Activated CD4-positive, alpha-beta T cell treated with anti-CD3 and anti-CD28 coated beads, Interleukin-2, amount 50 U/mL, for 48 hours (primary cell): ENCODE measurements at regions not wholly inside any gene's neighbourhood (a gene's known extent, or its start where the extent isn't known, plus 50 kb on each side); places are given as distances from the start of the nearest gene placed in this dataset.

Source experiments
- DNase-seq, 2 experiments: peaks; one replicate each; pipeline ENCODE4 v3.0.0-alpha.2; 2020

- no peak for DNase-seq
These were observed 338.7 kb downstream of the SLC16A7 start for GRCh38 chr12:59934486-59934885.

DNA sequence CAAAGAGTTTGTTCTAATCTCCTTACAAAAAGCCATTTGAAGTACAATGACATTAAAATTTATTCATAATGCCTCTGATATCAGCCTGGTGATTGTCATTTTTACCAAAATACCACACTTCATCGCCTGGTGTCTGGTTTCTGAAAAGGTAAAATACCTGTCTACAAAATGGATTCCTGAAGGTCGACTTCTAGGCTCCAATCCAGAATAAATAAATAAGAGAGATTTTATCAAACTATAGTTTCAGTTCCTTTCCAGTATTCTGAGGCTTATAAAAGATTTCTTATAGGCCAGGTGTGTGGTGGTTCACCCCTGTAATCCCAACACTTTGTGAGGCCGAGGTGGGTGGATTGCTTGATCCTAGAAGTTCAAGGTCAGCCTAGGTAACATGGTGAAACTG is 340.7 kb downstream of the SLC16A7 start:
- no peak for DNase-seq

DNA sequence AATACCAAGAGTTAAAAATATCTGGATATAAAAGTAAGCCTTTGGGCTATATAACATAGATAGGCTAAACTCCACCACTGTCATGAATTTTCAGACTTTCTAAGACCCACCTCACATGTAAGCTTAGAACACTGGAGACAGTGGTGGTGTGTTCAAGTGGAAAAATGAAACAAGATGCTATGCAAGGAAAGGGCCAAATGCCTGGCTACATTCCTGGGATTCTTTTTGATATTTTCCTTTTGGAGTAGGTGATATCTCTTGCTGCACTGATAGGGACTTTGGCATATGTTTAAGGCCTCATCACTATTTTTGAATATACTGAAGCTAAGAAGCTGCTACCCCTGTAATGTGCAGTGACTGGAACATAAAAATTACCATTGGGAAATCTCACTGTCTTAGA is 341.3 kb downstream of the SLC16A7 start:
- DNase-seq = no peak

DNA sequence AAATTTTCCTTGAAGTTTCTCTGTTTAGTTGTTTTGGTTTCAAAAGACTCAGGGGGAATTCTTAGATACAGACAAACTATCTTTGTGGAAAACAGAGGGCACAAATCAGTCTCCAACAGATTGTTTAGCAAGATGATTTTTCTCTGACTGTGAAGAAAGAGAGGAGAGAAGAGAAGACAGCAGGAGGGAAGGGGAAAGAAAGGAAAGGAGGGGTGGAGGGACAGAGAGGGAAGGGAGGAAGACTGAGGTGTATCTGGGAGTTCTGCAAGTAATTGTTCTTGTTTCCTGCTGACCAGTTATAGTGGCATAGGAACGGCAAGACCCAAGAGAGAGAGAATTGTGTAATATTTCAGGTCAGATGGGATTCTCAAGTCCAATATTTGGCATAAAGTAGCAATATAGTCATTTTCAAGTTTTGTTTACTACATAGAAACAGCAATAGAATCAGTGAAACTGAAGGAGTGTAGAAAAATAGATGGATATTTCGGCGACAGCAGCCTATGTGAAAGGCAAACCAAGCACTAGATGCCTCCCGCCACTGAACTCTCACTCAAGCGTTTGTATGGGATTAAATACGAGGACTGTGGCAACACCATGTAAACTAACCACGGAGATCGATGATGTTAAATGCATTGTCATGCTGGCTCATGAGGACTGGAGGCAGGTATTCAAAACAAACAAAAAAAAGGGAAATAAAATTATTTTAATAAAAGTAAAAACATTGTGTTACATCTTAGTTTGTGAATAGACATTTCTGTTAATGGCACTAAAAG is 342.5 kb downstream of the SLC16A7 start:
- no peak for DNase-seq

GRCh38 chr12:59940631-59941342 is 345.0 kb downstream of the SLC16A7 start:
- DNase-seq = no peak

GRCh38 chr12:59941461-59941860 is 345.6 kb downstream of the SLC16A7 start:
- no peak for DNase-seq

- no peak for DNase-seq
These were observed 348.3 kb downstream of the SLC16A7 start for GRCh38 chr12:59944177-59944576.

DNA sequence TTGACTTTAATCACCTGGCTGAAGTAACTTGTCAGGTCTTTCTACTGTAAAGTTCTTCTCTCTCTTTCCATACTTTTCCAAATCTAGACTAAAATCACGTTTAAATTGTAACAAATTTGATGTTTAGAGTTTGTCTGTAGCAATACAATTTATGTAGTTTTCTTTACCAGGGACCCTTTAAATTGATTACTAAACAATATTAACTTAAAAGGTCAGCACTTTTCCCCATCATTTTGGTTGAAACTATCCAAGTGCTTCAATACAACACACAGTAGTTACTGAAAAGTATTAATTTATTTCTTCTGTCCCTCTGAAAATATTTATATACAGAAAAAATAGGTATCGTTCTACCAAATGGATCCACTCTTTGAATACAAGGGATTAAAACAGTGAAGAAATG is 350.8 kb downstream of the SLC16A7 start:
- no peak for DNase-seq

DNA sequence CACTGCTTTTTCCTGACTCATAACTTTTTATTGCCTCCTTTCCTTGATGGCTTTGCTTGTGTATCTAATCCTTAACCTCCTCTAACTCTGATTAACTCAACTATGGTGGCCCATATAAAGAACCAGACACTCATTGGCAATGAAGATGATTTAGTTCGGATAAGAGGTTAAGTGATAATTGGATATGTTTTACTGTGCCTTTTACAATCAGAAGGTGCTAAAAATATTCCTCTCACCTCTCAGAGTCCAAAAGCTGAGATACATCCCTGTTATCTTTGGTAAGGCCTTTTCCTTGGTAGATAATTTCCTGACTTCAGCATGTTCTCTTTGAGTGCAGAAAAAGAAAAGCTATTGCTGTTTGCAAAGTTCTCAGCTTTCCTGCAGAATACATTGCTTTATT is 367.7 kb downstream of the SLC16A7 start:
- DNase-seq = no peak

GRCh38 chr12:59972905-59973304 is 377.1 kb downstream of the SLC16A7 start:
- DNase-seq = no peak

DNA sequence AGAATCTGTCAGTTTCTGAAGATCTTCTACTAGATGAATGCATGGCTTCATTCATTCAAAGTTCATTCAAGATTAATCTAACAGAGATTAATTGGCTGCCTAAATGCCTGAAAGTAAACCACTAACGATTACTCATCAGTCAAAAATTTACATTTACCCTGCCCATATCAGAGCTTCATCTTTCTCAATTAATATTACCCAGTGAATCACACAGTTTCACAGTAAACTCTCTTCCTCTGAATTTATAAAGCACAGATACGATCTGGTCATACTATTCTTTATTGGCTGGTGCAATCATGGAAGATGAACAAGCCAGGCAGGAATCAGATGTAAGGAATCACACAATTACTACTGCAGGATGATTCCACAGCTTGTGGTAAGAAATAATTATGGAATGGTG is 377.7 kb downstream of the SLC16A7 start:
- DNase-seq = no peak

GRCh38 chr12:59977779-59978178 is 381.9 kb downstream of the SLC16A7 start:
- DNase-seq = no peak

GRCh38 chr12:59980476-59980875 is 384.6 kb downstream of the SLC16A7 start:
- DNase-seq = no peak

DNA sequence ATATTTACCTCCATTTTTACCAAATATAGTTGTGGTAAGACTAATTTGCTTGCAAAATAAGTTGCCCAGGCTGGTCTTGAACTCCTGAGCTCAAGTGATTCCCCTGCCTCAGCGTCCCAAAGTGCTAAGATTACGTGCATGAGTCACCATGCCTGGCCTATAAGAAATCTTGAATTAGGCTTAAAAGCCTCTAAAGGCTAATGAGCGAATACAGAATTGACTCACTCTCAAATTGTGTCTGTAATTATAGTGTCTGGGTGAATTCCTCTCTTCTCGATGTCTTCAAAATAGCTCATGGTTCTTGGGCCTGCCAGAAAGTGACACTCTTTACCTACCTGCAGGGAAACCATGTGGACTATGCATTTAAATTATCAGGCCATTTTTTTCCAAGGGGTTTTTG is 403.5 kb downstream of the SLC16A7 start:
- DNase-seq = no peak

DNA sequence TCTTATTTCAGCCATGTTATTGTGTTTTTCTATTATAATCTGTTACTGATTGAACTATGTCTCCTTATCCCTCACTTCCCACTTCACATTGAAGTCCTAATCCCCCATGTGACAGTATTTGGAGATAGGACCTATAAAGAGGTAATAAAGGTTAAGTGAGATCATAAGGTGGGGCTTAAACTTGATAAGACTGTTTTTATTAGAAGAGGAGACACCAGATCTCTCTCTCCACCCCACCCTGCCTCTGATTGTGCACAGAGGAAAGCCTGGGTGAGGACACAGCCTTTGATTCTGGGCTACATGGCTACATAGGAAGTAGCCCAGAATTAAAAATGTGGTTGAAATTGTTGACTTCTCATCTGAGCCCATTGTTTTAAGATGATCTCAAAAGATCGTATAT is 414.7 kb downstream of the SLC16A7 start:
- DNase-seq = no peak

DNA sequence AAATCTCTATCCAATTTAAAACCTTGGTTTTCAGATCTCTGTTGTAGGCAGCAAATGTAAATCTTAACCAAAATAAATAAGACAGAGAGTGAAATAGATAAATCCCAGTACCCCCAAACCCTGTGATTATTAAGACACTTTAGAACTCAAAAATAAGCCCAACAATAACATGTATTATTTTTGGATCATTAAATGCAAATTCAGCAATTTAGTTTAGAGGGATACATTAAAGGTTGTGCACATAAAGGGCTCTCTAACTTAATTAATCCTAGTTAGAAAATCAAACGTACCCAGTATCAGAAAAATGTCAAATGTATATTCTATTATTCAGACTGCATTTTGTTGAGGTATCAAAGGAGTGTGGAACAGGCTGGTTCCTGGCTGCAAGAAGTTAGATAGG is 416.8 kb downstream of the SLC16A7 start:
- DNase-seq = no peak

GRCh38 chr12:60014436-60014835 is 418.6 kb downstream of the SLC16A7 start:
- no peak for DNase-seq

GRCh38 chr12:60020068-60020467 is 424.2 kb downstream of the SLC16A7 start:
- DNase-seq = no peak

- no peak for DNase-seq
These were observed 425.4 kb downstream of the SLC16A7 start for GRCh38 chr12:60021235-60021634.

- no peak for DNase-seq
These were observed 431.4 kb downstream of the SLC16A7 start for GRCh38 chr12:60027266-60027665.

DNA sequence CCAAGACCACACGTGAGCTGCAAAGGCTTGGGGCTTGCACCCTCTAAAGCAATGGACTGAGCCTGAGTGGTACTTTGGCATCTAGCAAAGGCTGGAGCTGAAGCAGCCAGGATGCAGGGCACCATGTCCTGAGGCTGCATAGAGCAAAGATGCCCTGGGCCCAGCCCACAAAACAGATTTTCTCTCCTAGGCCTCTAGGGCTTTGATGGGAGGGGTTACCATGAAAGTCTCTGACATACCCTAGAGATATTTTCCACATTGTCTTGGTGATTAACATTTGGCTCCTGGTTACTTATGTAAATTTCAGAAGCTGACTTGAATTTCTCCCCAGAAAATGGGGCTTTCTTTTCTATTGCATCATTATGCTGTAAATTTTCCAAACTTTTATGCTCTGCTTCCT is 438.3 kb downstream of the SLC16A7 start:
- no peak for DNase-seq

- no peak for DNase-seq
These were observed 440.0 kb downstream of the SLC16A7 start for GRCh38 chr12:60035835-60036234.

- DNase-seq = no peak
These were observed 447.0 kb downstream of the SLC16A7 start for GRCh38 chr12:60042835-60043234.

DNA sequence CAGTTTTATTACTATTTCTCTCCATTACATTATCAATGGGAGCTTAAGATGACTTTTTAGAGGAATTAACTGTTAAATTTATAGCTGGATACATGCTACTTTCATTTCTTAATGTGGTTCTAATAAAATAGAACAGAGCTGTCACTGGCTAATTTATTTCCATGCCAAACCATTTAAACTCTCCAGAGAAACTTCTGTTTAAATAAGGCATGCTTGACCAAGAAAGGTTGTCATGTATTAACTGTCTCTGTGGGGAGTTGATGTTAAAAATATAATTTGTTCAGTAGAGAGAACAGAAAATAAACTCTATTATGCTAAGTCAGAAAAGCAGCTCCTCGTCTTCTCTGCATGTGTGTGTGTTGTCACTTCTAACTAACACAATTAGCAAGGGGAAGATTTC is 447.4 kb downstream of the SLC16A7 start:
- no peak for DNase-seq

DNA sequence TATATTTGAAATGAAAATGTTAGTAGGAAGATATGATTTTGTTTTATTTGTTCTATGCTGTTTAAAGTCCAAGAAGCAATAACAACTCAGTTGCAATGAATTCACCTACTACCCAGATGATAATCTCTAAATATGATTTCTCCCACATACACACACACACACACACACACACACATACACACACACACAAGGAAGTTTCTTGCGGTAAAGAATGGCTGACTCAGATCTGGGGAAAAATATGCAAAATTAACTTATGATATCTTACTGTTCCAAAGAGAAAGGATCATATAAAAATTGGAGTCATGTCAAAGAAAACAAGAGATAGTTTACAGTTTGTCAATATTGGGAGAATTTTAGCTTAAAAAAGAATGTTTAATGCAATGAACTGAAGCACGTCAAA is 456.7 kb downstream of the SLC16A7 start:
- DNase-seq = no peak
